NCI-H69 (cell line): ENCODE measurements at regions not wholly inside any gene's neighbourhood (a gene's known extent, or its start where the extent isn't known, plus 50 kb on each side); places are given as distances from the start of the nearest gene placed in this dataset.

Source experiments
- DNase-seq: peaks from one replicate; lab custom pipeline; 2025; lab: John Stamatoyannopoulos, UW

GRCh38 chr11:70675697-70676374, 277.5 kb downstream of the CTTN start:
- DNase-seq = peak; percentile 97

- no peak for DNase-seq
Observed at GRCh38 chr11:70677232-70677916, 279.0 kb downstream of the CTTN start.

GRCh38 chr11:70678931-70679900, 280.9 kb downstream of the CTTN start:
- no peak for DNase-seq

GRCh38 chr11:70680781-70681281, 282.5 kb downstream of the CTTN start:
- DNase-seq = no peak

- no peak for DNase-seq
Observed at GRCh38 chr11:70682056-70682455, 283.7 kb downstream of the CTTN start.

GRCh38 chr11:70682760-70683159, 284.4 kb downstream of the CTTN start:
- no peak for DNase-seq

GRCh38 chr11:70687716-70688115, 289.4 kb downstream of the CTTN start:
- DNase-seq = no peak

GRCh38 chr11:70688142-70688541, 289.8 kb downstream of the CTTN start:
- DNase-seq = no peak

GRCh38 chr11:70689764-70690163, 291.4 kb downstream of the CTTN start:
- DNase-seq = no peak

GRCh38 chr11:70692131-70692530, 293.8 kb downstream of the CTTN start:
- no peak for DNase-seq

GRCh38 chr11:70694371-70694770, 296.0 kb downstream of the CTTN start:
- no peak for DNase-seq

- no peak for DNase-seq
Observed at GRCh38 chr11:70695086-70695960, 297.0 kb downstream of the CTTN start.

- DNase-seq = peak; percentile 29
Observed at GRCh38 chr11:70696076-70696475, 297.7 kb downstream of the CTTN start.

GRCh38 chr11:70696564-70696963, 298.2 kb downstream of the CTTN start:
- no peak for DNase-seq

- DNase-seq = no peak
Observed at GRCh38 chr11:70697701-70698100, 299.4 kb downstream of the CTTN start.

- no peak for DNase-seq
Observed at GRCh38 chr11:70698871-70699270, 300.5 kb downstream of the CTTN start.

GRCh38 chr11:70699294-70700221, 301.2 kb downstream of the CTTN start:
- DNase-seq = peak; percentile 79

- DNase-seq = no peak
Observed at GRCh38 chr11:70700453-70700852, 302.1 kb downstream of the CTTN start.

GRCh38 chr11:70700871-70701270, 302.5 kb downstream of the CTTN start:
- DNase-seq = peak; percentile 42

- no peak for DNase-seq
Observed at GRCh38 chr11:70702040-70702648, 303.8 kb downstream of the CTTN start.
